Activated B cell treated with CpG ODN at 0.5 μM for 24 hours (primary cell): ENCODE measurements at regions not wholly inside any gene's neighbourhood (a gene's known extent, or its start where the extent isn't known, plus 50 kb on each side); places are given as distances from the start of the nearest gene placed in this dataset.

ENCODE experiments used
- ATAC-seq: fragments of 200-7000 bp; cut with Tn5 transposase; one replicate; pipeline ENCODE4 v1.10.0; 2021; ENCODE audit warnings: low read depth, mild to moderate bottlenecking, moderate library complexity
- CTCF ChIA-PET: fragments of 350-600 bp; sonication (Branson Sonifier 250); formaldehyde crosslinking; loops from one replicate; lab custom pipeline; 2021; ENCODE audit warnings: antibody characterized with exemption; lab: Charles Lee
- POLR2A ChIA-PET: fragments of 350-600 bp; sonication (Branson Sonifier 250); formaldehyde crosslinking; loops from one replicate; lab custom pipeline; 2021; ENCODE audit warnings: antibody characterized with exemption; lab: Charles Lee
- DNase-seq: peaks from one replicate; pipeline ENCODE4 v3.0.0; 2022
- H3K27ac Mint-ChIP-seq: one replicate; pipeline ENCODE4 v1.8.0; 2020; ENCODE audit warnings: mixed read lengths
- H3K27me3 Mint-ChIP-seq: one replicate; pipeline ENCODE4 v1.8.0; 2021; ENCODE audit warnings: mixed read lengths
- H3K36me3 Mint-ChIP-seq: one replicate; pipeline ENCODE4 v1.8.0; 2021; ENCODE audit warnings: low read depth, mixed read lengths
- H3K4me1 Mint-ChIP-seq: one replicate; pipeline ENCODE4 v1.8.0; 2021; ENCODE audit warnings: mixed read lengths
- H3K4me3 Mint-ChIP-seq: one replicate; pipeline ENCODE4 v1.8.0; 2020; ENCODE audit warnings: mild to moderate bottlenecking, mixed read lengths
- H3K9me3 Mint-ChIP-seq: one replicate; pipeline ENCODE4 v1.8.0; 2020; ENCODE audit warnings: mixed read lengths
- intact Hi-C: fragments of 100-400 bp; cut with micrococcal nuclease; formaldehyde crosslinking; loops from one replicate; pipeline ENCODE4 v1.15.1; 2024
- TF ChIP-seq, protein P1 (sequence below): fragments of 200-600 bp; IDR thresholded peaks from one replicate; pipeline ENCODE4 v1.8.0; 2022; ENCODE audit warnings: antibody characterized with exemption, mild to moderate bottlenecking

- H3K4me3 Mint-ChIP-seq, result no peak overlapping the region
- no peak overlapping the region for H3K27ac Mint-ChIP-seq
- TF ChIP-seq, protein P1, sequence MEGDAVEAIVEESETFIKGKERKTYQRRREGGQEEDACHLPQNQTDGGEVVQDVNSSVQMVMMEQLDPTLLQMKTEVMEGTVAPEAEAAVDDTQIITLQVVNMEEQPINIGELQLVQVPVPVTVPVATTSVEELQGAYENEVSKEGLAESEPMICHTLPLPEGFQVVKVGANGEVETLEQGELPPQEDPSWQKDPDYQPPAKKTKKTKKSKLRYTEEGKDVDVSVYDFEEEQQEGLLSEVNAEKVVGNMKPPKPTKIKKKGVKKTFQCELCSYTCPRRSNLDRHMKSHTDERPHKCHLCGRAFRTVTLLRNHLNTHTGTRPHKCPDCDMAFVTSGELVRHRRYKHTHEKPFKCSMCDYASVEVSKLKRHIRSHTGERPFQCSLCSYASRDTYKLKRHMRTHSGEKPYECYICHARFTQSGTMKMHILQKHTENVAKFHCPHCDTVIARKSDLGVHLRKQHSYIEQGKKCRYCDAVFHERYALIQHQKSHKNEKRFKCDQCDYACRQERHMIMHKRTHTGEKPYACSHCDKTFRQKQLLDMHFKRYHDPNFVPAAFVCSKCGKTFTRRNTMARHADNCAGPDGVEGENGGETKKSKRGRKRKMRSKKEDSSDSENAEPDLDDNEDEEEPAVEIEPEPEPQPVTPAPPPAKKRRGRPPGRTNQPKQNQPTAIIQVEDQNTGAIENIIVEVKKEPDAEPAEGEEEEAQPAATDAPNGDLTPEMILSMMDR, result no peak
- CTCF ChIA-PET, result no interaction called here
- POLR2A ChIA-PET, result no interaction called here
- no peaks in the 10 kb centered on the region for H3K4me1 Mint-ChIP-seq
- H3K36me3 Mint-ChIP-seq, result no peaks in the 10 kb centered on the region
- no peaks in the 10 kb centered on the region for H3K27me3 Mint-ChIP-seq
- DNase-seq (no peak), ATAC-seq (no peak)
- intact Hi-C loops, result no loop called here
- no peaks in the 10 kb centered on the region for H3K9me3 Mint-ChIP-seq
Observed at GRCh38 chr2:22756276-22757043, 628.5 kb upstream of the KLHL29 start.

- H3K27me3 Mint-ChIP-seq, result no peaks in the 10 kb centered on the region
- DNase-seq (no peak), ATAC-seq (no peak)
- H3K9me3 Mint-ChIP-seq, result no peaks in the 10 kb centered on the region
- TF ChIP-seq, protein P1, result no peak
- H3K4me1 Mint-ChIP-seq, result no peaks in the 10 kb centered on the region
- ChIA-PET CTCF (no interaction called here), POLR2A (no interaction called here)
- no peaks in the 10 kb centered on the region for H3K36me3 Mint-ChIP-seq
- intact Hi-C loops, result no loop called here
- no peak overlapping the region for H3K27ac Mint-ChIP-seq
- no peak overlapping the region for H3K4me3 Mint-ChIP-seq
Observed at GRCh38 chr2:22769497-22769896, 615.5 kb upstream of the KLHL29 start.

- H3K4me3 Mint-ChIP-seq, result no peak overlapping the region
- ATAC-seq (no peak), DNase-seq (no peak)
- no peak overlapping the region for H3K27ac Mint-ChIP-seq
- TF ChIP-seq, protein P1, result no peak
- H3K27me3 Mint-ChIP-seq, result no peaks in the 10 kb centered on the region
- no peaks in the 10 kb centered on the region for H3K4me1 Mint-ChIP-seq
- intact Hi-C loops, result no loop called here
- POLR2A ChIA-PET, result no interaction called here
- H3K36me3 Mint-ChIP-seq, result no peaks in the 10 kb centered on the region
- CTCF ChIA-PET, result no interaction called here
- peaks cover 3% of the 10 kb centered on the region for H3K9me3 Mint-ChIP-seq
Observed at GRCh38 chr2:22784566-22784965, 600.4 kb upstream of the KLHL29 start.

GRCh38 chr2:22786817-22787216 lies 598.2 kb upstream of the KLHL29 start:
- no peaks in the 10 kb centered on the region for H3K36me3 Mint-ChIP-seq
- no peaks in the 10 kb centered on the region for H3K27me3 Mint-ChIP-seq
- peaks cover 2% of the 10 kb centered on the region for H3K9me3 Mint-ChIP-seq
- POLR2A ChIA-PET, result no interaction called here
- DNase-seq (no peak), ATAC-seq (no peak)
- no peaks in the 10 kb centered on the region for H3K4me1 Mint-ChIP-seq
- intact Hi-C loops, result no loop called here
- CTCF ChIA-PET, result no interaction called here
- H3K27ac Mint-ChIP-seq, result no peak overlapping the region
- H3K4me3 Mint-ChIP-seq, result no peak overlapping the region
- TF ChIP-seq, protein P1, result no peak

DNA sequence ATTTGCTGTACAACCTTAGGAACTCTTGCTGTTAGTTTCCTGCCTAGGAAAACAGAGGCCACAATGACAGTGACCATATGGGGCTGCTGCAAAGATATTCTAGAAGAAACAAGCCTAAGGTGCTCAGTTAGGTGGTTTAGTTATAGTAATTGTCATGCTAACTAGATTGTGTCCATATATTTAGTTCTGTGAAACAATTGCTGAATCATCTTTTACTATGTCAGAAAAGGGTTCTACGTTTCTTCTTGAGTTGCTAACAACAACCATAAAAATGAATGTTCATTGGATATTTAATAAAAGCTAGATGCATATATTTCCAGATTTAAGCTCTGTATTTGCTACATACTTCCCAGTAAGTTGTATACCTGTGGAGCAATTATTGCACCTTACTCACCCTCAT lies 597.2 kb upstream of the KLHL29 start:
- Mint-ChIP-seq H3K27ac (no peak overlapping the region), H3K9me3 (peaks cover 2% of the 10 kb centered on the region), H3K4me3 (no peak overlapping the region), H3K27me3 (no peaks in the 10 kb centered on the region), H3K4me1 (no peaks in the 10 kb centered on the region), H3K36me3 (no peaks in the 10 kb centered on the region)
- ChIA-PET POLR2A (no interaction called here), CTCF (no interaction called here)
- TF ChIP-seq, protein P1, result no peak
- no peak for ATAC-seq
- intact Hi-C loops, result no loop called here
- no peak for DNase-seq
